ENCODE measurements at regions not wholly inside any gene's neighbourhood (a gene's known extent, or its start where the extent isn't known, plus 50 kb on each side); places are given as distances from the start of the nearest gene placed in this dataset.
A peak's percentile ranks its signal among the peaks of the same experiment; 100 is the strongest.

DNA sequence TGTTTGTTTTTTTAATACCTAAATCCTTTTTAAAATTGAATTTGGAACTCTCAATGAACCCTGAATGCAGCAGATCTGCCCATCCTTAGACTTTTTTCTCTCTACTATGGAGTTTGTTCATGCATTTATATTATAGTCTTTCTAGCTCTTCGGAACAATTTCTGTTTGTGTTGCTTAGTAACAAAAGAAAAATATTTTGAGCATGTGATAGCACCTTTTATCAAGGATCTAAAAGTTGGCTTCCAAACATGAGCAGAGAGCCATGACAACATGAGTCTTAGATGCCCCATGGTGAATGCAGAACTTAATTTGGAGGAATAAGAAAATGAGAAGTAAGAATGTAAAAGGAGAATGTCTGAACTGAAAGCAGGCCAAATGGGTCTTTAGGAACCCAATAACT is 133.7 kb downstream of the EDN1 start:
- Histone ChIP-seq H3K27me3 (replicated peaks; ENCODE audit: control insufficient read depth, insufficient read depth, low read length) (no peaks in the 10 kb centered on the region), H3K4me3 (ENCODE audit: low read length) (no peak overlapping the region), H3K36me3 (ENCODE audit: control insufficient read depth, insufficient read depth, low read length, severe bottlenecking) (no peaks in the 10 kb centered on the region), H3K4me1 (ENCODE audit: control insufficient read depth, insufficient read depth, low read length) (no peaks in the 10 kb centered on the region), H3K9ac (ENCODE audit: low read length) (no peak overlapping the region), H3K9me3 (ENCODE audit: control insufficient read depth, low read length) (peaks cover 3% of the 10 kb centered on the region)
- peak; percentile 21 for DNase-seq (ENCODE audit: low read depth)

- H3K9me3 ChIP-seq (ENCODE audit: control insufficient read depth, low read length): no peaks in the 10 kb centered on the region
- H3K27me3 ChIP-seq (replicated peaks; ENCODE audit: control insufficient read depth, insufficient read depth, low read length): no peaks in the 10 kb centered on the region
- H3K4me3 ChIP-seq (ENCODE audit: low read length): no peak overlapping the region
- no peak overlapping the region for H3K9ac ChIP-seq (ENCODE audit: low read length)
- no peak for DNase-seq (ENCODE audit: low read depth)
- H3K4me1 ChIP-seq (ENCODE audit: control insufficient read depth, insufficient read depth, low read length): no peaks in the 10 kb centered on the region
- no peaks in the 10 kb centered on the region for H3K36me3 ChIP-seq (ENCODE audit: control insufficient read depth, insufficient read depth, low read length, severe bottlenecking)
Observed at GRCh38 chr6:12426121-12426520, 136.0 kb downstream of the EDN1 start.

DNA sequence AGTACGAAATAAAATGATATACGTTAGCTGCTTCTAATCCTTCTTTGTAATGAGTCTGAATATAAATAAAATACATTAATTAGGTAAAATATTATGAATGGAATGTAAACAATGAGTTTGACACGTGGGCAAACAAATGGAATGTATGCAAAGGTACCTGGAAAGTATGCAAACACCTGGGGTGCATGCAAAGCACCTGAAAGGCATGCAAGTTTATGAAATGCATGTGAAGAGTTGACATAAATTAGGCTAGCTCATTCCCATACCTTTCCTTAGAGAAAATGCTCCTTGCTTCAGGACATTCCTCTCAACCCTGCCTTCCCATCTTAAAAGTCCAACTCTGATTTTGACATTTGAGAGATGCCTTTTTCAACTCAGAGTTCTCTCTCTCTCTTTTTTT is 140.9 kb downstream of the EDN1 start:
- H3K27me3 ChIP-seq (replicated peaks; ENCODE audit: control insufficient read depth, insufficient read depth, low read length): no peaks in the 10 kb centered on the region
- H3K9me3 ChIP-seq (ENCODE audit: control insufficient read depth, low read length): peaks cover 18% of the 10 kb centered on the region
- H3K4me1 ChIP-seq (ENCODE audit: control insufficient read depth, insufficient read depth, low read length): no peaks in the 10 kb centered on the region
- H3K9ac ChIP-seq (ENCODE audit: low read length): no peak overlapping the region
- no peaks in the 10 kb centered on the region for H3K36me3 ChIP-seq (ENCODE audit: control insufficient read depth, insufficient read depth, low read length, severe bottlenecking)
- DNase-seq (ENCODE audit: low read depth): no peak
- no peak overlapping the region for H3K4me3 ChIP-seq (ENCODE audit: low read length)

DNA sequence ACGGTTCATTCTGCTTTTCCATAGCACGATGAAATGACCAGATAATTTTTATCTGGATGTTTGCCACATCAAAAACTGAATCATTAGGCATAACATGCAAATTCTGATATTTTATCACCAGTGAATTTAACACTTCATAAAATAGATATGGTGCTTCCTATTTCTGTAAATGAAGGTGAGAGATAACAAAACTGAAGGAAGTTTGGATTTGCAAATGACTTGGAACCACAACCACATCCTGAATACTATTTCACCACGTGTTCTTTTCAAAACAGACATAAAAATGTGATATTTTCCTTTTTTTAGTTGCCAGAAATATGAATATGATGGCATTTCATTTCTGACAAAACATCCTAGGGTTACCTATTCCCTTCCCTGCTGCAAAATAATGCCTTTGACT is 146.1 kb downstream of the EDN1 start:
- Histone ChIP-seq H3K9me3 (ENCODE audit: control insufficient read depth, low read length) (peaks cover 18% of the 10 kb centered on the region), H3K9ac (ENCODE audit: low read length) (no peak overlapping the region), H3K27me3 (replicated peaks; ENCODE audit: control insufficient read depth, insufficient read depth, low read length) (no peaks in the 10 kb centered on the region), H3K4me1 (ENCODE audit: control insufficient read depth, insufficient read depth, low read length) (no peaks in the 10 kb centered on the region), H3K36me3 (ENCODE audit: control insufficient read depth, insufficient read depth, low read length, severe bottlenecking) (no peaks in the 10 kb centered on the region), H3K4me3 (ENCODE audit: low read length) (no peak overlapping the region)
- no peak for DNase-seq (ENCODE audit: low read depth)

- Histone ChIP-seq H3K36me3 (ENCODE audit: control insufficient read depth, insufficient read depth, low read length, severe bottlenecking) (no peaks in the 10 kb centered on the region), H3K9ac (ENCODE audit: low read length) (no peak overlapping the region), H3K27me3 (replicated peaks; ENCODE audit: control insufficient read depth, insufficient read depth, low read length) (no peaks in the 10 kb centered on the region), H3K9me3 (ENCODE audit: control insufficient read depth, low read length) (peaks cover 18% of the 10 kb centered on the region), H3K4me1 (ENCODE audit: control insufficient read depth, insufficient read depth, low read length) (no peaks in the 10 kb centered on the region), H3K4me3 (ENCODE audit: low read length) (no peak overlapping the region)
- no peak for DNase-seq (ENCODE audit: low read depth)
Observed at GRCh38 chr6:12436683-12437082, 146.5 kb downstream of the EDN1 start.

GRCh38 chr6:12439296-12439695 is 149.1 kb downstream of the EDN1 start:
- no peaks in the 10 kb centered on the region for H3K4me1 ChIP-seq (ENCODE audit: control insufficient read depth, insufficient read depth, low read length)
- H3K27me3 ChIP-seq (replicated peaks; ENCODE audit: control insufficient read depth, insufficient read depth, low read length): no peaks in the 10 kb centered on the region
- peaks cover 7% of the 10 kb centered on the region for H3K9me3 ChIP-seq (ENCODE audit: control insufficient read depth, low read length)
- H3K4me3 ChIP-seq (ENCODE audit: low read length): no peak overlapping the region
- no peak overlapping the region for H3K9ac ChIP-seq (ENCODE audit: low read length)
- no peaks in the 10 kb centered on the region for H3K36me3 ChIP-seq (ENCODE audit: control insufficient read depth, insufficient read depth, low read length, severe bottlenecking)
- no peak for DNase-seq (ENCODE audit: low read depth)

DNA sequence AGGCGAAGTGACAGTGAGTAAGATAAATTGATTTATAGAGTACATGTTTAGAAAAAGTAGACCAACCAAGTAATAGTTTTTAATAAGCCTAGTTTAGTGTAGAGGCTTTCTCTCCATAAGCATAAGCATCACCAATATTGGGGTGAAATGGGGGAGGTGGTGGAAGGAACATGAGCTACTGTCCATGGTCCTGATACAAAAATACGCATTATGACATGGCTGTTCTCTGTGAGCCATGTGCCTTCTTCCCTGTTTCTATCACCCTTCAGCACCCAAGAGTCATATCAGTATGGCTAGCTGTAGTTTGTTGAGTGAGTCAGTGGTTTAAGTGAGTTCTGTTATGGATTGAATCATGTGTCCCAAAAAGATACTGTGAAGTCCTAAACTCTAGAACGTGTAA is 150.8 kb downstream of the EDN1 start:
- Histone ChIP-seq H3K36me3 (ENCODE audit: control insufficient read depth, insufficient read depth, low read length, severe bottlenecking) (no peaks in the 10 kb centered on the region), H3K9ac (ENCODE audit: low read length) (no peak overlapping the region), H3K4me1 (ENCODE audit: control insufficient read depth, insufficient read depth, low read length) (no peaks in the 10 kb centered on the region), H3K27me3 (replicated peaks; ENCODE audit: control insufficient read depth, insufficient read depth, low read length) (no peaks in the 10 kb centered on the region), H3K4me3 (ENCODE audit: low read length) (no peak overlapping the region), H3K9me3 (ENCODE audit: control insufficient read depth, low read length) (no peaks in the 10 kb centered on the region)
- no peak for DNase-seq (ENCODE audit: low read depth)

DNA sequence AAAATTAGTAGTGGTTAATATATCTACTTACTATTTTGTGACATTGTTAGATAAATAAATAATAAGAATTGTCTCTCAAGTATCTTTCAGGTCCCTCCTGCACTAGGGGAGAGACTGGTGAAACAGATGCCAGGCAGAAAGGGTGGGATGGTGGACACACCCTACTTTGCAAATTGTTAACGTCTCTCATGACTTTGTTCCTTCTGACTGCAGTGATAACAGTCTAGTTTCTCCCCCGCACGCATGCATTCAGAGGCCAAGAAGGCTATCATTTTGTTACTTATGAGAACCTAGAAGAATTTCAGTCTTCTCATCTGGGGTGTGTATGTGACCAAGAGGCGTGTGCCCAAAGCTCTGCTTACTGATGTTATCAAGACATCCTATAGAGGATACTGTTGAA is 152.3 kb downstream of the EDN1 start:
- no peak overlapping the region for H3K9ac ChIP-seq (ENCODE audit: low read length)
- no peak overlapping the region for H3K4me3 ChIP-seq (ENCODE audit: low read length)
- no peaks in the 10 kb centered on the region for H3K36me3 ChIP-seq (ENCODE audit: control insufficient read depth, insufficient read depth, low read length, severe bottlenecking)
- no peaks in the 10 kb centered on the region for H3K27me3 ChIP-seq (replicated peaks; ENCODE audit: control insufficient read depth, insufficient read depth, low read length)
- H3K4me1 ChIP-seq (ENCODE audit: control insufficient read depth, insufficient read depth, low read length): no peaks in the 10 kb centered on the region
- no peak for DNase-seq (ENCODE audit: low read depth)
- H3K9me3 ChIP-seq (ENCODE audit: control insufficient read depth, low read length): no peaks in the 10 kb centered on the region

DNA sequence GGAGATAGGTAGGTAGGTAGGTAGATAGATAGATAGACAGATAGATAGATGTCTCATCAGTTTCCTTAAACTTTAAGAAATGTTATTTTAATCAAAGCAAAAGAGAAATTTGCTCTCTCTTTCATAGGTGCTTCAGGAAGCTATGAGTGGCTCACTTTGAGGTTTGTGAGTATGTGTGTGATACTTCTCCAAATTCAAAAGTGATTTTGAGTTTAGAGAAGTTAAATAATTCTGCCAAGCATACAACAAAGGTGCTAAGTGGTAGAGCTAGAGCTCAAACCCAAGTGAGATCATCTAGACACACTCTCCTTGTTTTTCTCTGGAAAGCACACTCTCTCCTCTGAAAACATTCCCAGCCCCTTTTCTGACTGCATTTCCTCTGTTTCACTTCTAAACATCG is 156.2 kb downstream of the EDN1 start:
- no peaks in the 10 kb centered on the region for H3K27me3 ChIP-seq (replicated peaks; ENCODE audit: control insufficient read depth, insufficient read depth, low read length)
- H3K4me3 ChIP-seq (ENCODE audit: low read length): no peak overlapping the region
- DNase-seq (ENCODE audit: low read depth): no peak
- H3K9ac ChIP-seq (ENCODE audit: low read length): no peak overlapping the region
- H3K4me1 ChIP-seq (ENCODE audit: control insufficient read depth, insufficient read depth, low read length): no peaks in the 10 kb centered on the region
- H3K36me3 ChIP-seq (ENCODE audit: control insufficient read depth, insufficient read depth, low read length, severe bottlenecking): no peaks in the 10 kb centered on the region
- H3K9me3 ChIP-seq (ENCODE audit: control insufficient read depth, low read length): no peaks in the 10 kb centered on the region

DNA sequence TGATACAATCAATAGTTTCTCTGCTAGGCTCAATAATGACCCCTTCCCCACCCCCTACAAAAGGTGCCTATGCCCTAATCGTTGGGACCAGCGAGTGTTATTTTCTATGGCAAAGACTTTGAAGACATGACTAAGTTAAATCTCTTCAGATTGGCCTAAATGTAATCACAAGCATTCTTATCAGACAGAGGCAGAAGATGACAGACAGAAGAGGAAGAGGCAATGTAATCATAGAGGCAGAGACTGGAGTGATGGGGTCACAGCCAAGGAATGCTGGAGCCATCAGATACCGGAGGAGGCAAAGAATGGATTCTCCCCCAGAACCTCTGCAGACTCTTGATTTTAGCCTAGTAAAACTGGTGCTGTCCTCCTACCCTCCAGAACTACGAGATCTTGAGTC is 159.3 kb downstream of the EDN1 start:
- Histone ChIP-seq H3K36me3 (ENCODE audit: control insufficient read depth, insufficient read depth, low read length, severe bottlenecking) (no peaks in the 10 kb centered on the region), H3K4me3 (ENCODE audit: low read length) (no peak overlapping the region), H3K9ac (ENCODE audit: low read length) (no peak overlapping the region), H3K27me3 (replicated peaks; ENCODE audit: control insufficient read depth, insufficient read depth, low read length) (no peaks in the 10 kb centered on the region), H3K4me1 (ENCODE audit: control insufficient read depth, insufficient read depth, low read length) (no peaks in the 10 kb centered on the region), H3K9me3 (ENCODE audit: control insufficient read depth, low read length) (peaks cover 10% of the 10 kb centered on the region)
- DNase-seq (ENCODE audit: low read depth): no peak

DNA sequence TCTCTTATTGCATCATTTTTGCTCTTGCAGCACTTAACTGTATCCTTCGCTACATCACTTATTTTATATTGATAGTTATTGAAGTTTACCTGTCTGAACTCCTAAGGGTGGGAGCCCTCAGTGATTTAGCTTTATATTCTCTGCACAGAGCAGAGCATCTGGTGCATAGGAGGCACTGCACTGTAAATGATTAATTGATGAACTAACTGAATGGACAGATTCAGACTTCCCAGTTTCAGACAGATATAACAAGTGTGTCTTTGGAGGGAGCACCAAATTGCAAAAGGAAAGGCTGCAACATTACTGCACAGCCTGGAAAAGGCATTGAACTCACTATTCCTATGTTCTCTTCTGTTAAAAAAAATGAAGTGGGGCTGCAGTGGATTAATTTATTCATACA is 160.3 kb downstream of the EDN1 start:
- Histone ChIP-seq H3K4me1 (ENCODE audit: control insufficient read depth, insufficient read depth, low read length) (no peaks in the 10 kb centered on the region), H3K36me3 (ENCODE audit: control insufficient read depth, insufficient read depth, low read length, severe bottlenecking) (no peaks in the 10 kb centered on the region), H3K9me3 (ENCODE audit: control insufficient read depth, low read length) (peaks cover 18% of the 10 kb centered on the region), H3K4me3 (ENCODE audit: low read length) (no peak overlapping the region), H3K27me3 (replicated peaks; ENCODE audit: control insufficient read depth, insufficient read depth, low read length) (no peaks in the 10 kb centered on the region), H3K9ac (ENCODE audit: low read length) (no peak overlapping the region)
- DNase-seq (ENCODE audit: low read depth): no peak

DNA sequence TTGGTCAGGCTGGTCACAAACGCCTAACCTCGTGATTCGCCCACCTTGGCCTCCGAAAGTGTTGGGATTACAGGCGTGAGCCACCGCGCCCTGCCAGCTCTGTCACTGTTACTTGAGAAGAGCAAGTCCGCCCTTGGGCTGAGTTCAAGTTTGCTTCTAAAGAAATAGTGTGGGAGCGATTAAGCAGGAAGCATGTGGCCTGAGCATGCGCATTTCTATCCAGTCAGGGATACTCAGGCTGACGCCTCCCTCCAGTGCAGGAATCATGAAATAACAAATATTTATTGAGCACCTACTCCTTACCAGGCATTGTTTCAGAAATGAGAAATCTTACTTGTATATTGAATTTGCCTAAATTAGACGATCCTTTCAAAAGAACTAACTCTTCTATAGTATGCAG is 166.2 kb downstream of the EDN1 start:
- Histone ChIP-seq H3K4me3 (ENCODE audit: low read length) (no peak overlapping the region), H3K4me1 (ENCODE audit: control insufficient read depth, insufficient read depth, low read length) (peaks cover 29% of the 10 kb centered on the region), H3K36me3 (ENCODE audit: control insufficient read depth, insufficient read depth, low read length, severe bottlenecking) (no peaks in the 10 kb centered on the region), H3K27me3 (replicated peaks; ENCODE audit: control insufficient read depth, insufficient read depth, low read length) (no peaks in the 10 kb centered on the region), H3K9ac (ENCODE audit: low read length) (no peak overlapping the region), H3K9me3 (ENCODE audit: control insufficient read depth, low read length) (peaks cover 19% of the 10 kb centered on the region)
- DNase-seq (ENCODE audit: low read depth): no peak
